ENCODE measurements at regions not wholly inside any gene's neighbourhood (a gene's known extent, or its start where the extent isn't known, plus 50 kb on each side); places are given as distances from the start of the nearest gene placed in this dataset.

GRCh38 chr4:55270481-55270880 lies 75.6 kb upstream of the SRD5A3 start:
- TF ChIP-seq TAF1 (IDR thresholded peaks at IDR 0.05; ENCODE audit: borderline replicate concordance, insufficient read depth, low read length) (no peak), REST (IDR thresholded peaks at IDR 0.05; ENCODE audit: insufficient read depth in 1 of 2, low read depth in 2 of 2, low read length in 2 of 2) (no peak), FOXP2 (optimal IDR thresholded peaks at IDR 0.05; ENCODE audit: borderline replicate concordance, extremely low read depth, extremely low read length, insufficient read depth) (no peak), POLR2AphosphoS5 (IDR thresholded peaks at IDR 0.05; ENCODE audit: low read depth, low read length) (no peak), SIN3A (IDR thresholded peaks at IDR 0.05; ENCODE audit: borderline replicate concordance, insufficient read depth, low read length) (no peak)

- TF ChIP-seq POLR2AphosphoS5 (IDR thresholded peaks at IDR 0.05; ENCODE audit: low read depth, low read length) (no peak), FOXP2 (optimal IDR thresholded peaks at IDR 0.05; ENCODE audit: borderline replicate concordance, extremely low read depth, extremely low read length, insufficient read depth) (no peak), SIN3A (IDR thresholded peaks at IDR 0.05; ENCODE audit: borderline replicate concordance, insufficient read depth, low read length) (no peak), REST (IDR thresholded peaks at IDR 0.05; ENCODE audit: insufficient read depth in 1 of 2, low read depth in 2 of 2, low read length in 2 of 2) (no peak), TAF1 (IDR thresholded peaks at IDR 0.05; ENCODE audit: borderline replicate concordance, insufficient read depth, low read length) (no peak)
These were observed 73.9 kb upstream of the SRD5A3 start for GRCh38 chr4:55272102-55272501.

DNA sequence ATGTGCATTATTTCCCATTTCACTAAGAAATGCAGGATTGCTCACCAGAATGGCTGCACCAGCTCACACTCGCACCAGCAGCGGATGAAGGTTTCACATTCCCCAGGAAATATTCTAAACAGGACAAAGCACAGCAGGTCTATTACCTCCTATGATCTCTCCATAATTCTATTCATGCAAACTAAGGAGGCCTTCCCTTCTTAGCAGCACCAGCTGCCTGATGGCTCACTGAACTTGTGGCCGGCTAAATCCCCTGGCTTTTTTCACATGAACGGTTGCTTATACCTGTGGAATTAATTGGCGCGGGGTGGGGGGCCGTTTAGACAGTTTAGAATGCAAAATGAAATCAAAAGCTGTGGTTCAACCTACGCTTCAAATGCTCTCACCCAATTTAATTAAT lies 73.5 kb upstream of the SRD5A3 start:
- TF ChIP-seq POLR2AphosphoS5 (IDR thresholded peaks at IDR 0.05; ENCODE audit: low read depth, low read length): no peak

GRCh38 chr4:55277011-55277410 lies 69.0 kb upstream of the SRD5A3 start:
- TF ChIP-seq SIN3A (IDR thresholded peaks at IDR 0.05; ENCODE audit: borderline replicate concordance, insufficient read depth, low read length): no peak

- TF ChIP-seq TAF1 (IDR thresholded peaks at IDR 0.05; ENCODE audit: borderline replicate concordance, insufficient read depth, low read length) (no peak), FOXP2 (optimal IDR thresholded peaks at IDR 0.05; ENCODE audit: borderline replicate concordance, extremely low read depth, extremely low read length, insufficient read depth) (no peak), POLR2AphosphoS5 (IDR thresholded peaks at IDR 0.05; ENCODE audit: low read depth, low read length) (no peak), SIN3A (IDR thresholded peaks at IDR 0.05; ENCODE audit: borderline replicate concordance, insufficient read depth, low read length) (no peak), REST (IDR thresholded peaks at IDR 0.05; ENCODE audit: insufficient read depth in 1 of 2, low read depth in 2 of 2, low read length in 2 of 2) (no peak)
These were observed 67.7 kb upstream of the SRD5A3 start for GRCh38 chr4:55278316-55278715.

DNA sequence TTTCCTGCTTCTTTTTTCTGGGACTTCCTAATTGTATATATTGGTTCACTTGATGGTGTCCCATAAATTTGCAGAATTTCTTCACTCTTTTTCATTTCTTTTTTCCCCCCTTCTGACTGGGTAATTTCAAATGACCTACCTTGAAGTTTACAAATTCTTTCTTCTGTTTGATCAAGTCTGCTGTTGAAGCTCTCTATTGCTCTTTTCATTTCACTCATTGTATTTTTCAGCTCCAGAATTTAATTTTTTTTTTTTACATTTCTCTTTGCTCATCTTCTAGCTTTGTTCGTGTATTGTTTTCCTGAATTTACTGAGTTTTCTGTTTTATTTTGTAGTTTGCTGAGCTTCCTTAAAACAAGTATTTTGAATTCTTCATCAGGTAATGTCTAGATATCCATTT lies 61.7 kb upstream of the SRD5A3 start:
- TF ChIP-seq REST (IDR thresholded peaks at IDR 0.05; ENCODE audit: insufficient read depth in 1 of 2, low read depth in 2 of 2, low read length in 2 of 2) (no peak), FOXP2 (optimal IDR thresholded peaks at IDR 0.05; ENCODE audit: borderline replicate concordance, extremely low read depth, extremely low read length, insufficient read depth) (no peak), TAF1 (IDR thresholded peaks at IDR 0.05; ENCODE audit: borderline replicate concordance, insufficient read depth, low read length) (no peak), POLR2AphosphoS5 (IDR thresholded peaks at IDR 0.05; ENCODE audit: low read depth, low read length) (no peak), SIN3A (IDR thresholded peaks at IDR 0.05; ENCODE audit: borderline replicate concordance, insufficient read depth, low read length) (no peak)

Measured in PFSK-1 (cell line).